ENCODE measurements at regions not wholly inside any gene's neighbourhood (a gene's known extent, or its start where the extent isn't known, plus 50 kb on each side); places are given as distances from the start of the nearest gene placed in this dataset.
"Not testable (repeated sequence)": the region's sequence is repeated elsewhere in the genome, so short reads cannot be mapped to it uniquely, and the experiment has no call there.

DNA sequence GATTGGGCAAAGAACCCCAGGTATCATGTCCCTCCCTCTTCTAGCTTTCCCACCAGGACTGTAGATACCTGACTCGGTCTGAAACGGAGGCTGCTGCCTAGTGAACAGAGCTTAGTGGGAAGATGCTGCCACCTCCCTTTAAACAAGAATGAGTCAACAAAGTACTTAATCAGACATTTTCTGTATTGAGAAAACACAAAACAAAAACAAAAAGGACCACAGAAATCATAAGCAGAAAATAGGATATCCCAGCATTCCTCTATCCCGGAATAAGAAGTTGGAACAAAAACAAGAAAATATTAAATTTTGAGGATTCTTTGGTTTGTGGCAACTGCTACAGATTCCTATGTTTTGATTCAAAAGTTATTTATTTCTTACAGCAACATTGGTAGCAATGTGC is 51.7 kb upstream of the COL8A1 start:
- no peak for DNase-seq

DNA sequence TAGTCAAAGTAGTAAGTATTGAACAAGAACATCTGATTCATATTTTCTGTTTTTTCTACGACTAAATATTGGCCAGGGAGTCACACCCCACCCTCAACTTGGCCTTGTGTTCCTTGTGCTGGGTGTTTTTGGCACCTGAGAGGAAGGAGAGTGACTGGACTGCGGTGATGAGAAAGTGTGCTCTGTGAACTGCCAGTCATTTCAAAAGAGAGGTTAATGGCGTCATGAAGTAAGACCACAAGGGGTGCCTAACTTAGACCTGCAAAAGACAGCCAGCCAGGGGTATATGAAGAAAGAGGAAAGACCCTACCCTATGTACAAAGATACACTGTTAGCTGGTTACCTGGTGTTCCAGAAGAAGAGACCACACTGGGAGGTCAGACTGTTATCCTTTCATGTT is 58.4 kb upstream of the COL8A1 start:
- no peak for DNase-seq

DNA sequence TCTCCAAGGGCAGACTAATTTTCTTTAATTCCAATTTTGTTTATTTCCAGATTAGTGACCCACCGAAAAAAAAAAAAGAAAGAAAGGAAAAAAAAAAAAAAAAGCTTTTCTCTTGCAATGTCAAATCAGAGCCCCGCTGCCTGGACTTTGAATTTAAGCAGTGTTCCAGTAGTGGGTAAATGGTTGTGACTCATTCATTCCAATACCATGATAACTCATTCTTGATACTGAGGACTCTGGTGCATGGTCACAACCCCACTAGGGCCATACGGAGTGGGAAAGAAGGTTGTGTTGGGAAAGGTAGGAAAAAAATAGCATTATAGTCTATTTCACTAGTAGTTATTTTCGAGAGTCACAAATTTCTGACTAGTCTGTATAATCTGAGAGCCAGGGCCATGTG is 59.1 kb upstream of the COL8A1 start:
- DNase-seq, result no peak

DNA sequence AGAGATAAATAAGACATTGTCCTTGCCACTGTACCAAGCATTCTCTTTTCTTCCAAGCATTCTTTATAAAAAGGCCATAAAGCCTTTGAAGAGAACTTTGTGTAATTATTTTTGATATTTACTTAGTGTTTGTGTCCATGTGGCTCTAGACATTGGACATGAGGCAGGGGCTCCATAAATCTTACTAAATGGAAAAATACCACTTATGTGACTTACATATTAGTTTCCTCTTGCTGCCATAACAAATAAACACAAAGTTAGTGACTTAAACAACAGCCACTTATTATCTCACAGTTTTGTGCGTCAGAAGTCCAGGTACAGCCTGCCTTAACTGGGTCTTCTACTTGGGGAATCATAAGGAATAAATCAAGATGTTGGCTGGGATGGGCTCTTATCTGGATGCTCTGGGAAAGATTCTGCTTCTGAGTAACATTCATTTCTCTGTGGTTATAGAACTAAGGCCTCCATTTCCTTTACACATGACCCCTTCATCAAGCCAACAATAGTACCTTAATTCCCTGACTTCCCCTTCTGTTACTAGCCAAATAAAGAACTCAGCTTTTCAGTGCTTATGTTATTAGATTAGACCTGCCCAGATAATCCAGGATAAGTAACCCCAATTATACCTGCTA is 59.9 kb upstream of the COL8A1 start:
- DNase-seq, result no peak

DNA sequence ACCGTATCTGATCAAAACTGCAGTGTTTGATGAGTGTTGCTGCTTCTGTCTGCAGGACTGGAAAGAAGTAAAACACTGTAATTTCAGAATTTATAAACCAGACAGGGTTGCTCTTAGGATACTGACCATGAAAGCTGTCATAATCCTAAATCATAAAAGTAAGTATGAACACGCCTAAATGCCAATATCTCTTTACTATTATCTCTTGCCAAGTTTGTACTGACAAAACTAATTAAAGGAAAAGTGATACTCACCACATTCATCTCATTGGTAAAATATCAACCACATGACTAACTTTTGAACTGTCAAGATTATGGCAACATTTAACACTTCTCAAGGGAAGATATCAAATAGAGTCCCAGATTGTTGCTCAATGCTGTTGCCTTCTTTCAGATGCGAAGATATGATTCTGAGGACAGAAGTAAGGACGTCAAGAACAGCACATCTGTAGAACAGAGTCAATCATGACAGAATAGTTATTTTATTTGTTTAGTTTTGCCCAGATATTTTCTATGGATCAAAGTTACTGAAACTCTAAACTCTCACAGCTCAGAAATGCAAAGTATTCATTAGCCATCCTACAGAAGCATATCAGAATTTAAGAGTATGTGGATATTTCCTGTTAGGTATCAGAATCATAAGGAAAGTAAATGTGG is 61.4 kb upstream of the COL8A1 start:
- no peak for DNase-seq

DNA sequence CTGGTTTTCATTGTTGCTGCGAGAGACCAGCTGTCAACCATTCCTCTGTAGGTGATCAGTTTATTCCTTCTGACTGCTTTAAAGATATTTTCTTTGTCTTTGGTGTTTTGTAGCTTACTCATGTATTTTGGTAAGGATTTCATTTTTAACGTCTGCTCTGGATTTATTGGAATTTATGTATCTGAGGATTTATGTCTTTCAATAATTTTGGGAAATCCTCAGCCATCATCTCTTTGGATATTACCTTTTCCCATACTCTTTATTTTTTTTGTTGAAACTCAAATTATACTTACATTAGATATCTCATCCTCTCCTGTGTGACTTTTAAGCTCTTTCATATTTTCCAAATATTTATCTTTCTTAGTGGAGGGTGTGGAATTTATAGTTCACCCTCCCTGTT is 62.7 kb upstream of the COL8A1 start:
- DNase-seq, result no peak

DNA sequence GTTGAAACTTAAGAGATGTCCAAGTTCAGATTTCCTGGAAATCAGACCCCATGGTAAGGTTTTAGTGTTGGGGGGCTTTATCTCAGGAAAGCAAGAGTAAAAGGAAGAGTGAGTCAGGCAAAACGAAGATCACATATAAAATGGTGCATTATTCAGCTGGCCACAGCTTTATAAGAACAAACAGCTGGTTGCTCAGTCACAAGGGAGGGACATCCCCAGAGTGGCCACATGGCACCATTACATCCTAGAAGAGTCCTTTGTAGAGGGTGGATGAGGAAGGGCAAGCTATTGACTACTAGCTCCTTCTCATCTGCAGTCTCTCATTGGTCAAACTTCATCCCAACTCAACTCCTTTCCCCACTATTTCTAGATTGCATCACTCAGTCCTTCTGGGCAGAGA is 68.3 kb upstream of the COL8A1 start:
- no peak for DNase-seq

DNA sequence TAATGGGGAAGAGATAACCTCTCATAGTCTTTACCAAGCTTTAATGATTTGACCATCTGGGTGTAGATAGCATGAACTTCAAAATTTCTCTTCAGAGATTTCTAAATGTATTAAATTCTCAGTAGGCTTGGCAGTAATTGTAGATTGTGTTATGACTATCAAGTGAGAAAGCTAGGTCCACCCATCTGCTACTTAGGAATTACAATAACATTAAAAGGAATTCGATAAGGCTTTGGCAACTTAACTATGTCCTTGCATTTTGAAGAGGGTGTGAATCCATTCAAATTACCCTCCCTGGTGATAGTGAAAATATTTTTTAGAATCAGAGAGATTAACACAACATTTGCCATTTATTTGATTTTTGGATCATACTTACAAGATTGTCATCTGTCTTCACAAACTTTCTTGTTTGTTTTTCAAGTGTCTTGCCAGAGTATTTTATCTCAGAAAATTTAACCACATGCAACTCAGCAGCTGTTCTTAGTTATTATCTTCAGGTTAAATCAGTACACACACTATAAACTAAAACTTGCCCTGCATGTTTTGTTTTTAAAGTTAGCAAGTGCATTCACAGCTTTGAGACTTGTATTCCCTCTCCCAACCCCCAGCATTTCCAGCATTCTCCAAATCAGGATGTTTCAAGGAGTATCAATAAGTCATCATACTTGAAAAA is 69.6 kb upstream of the COL8A1 start:
- DNase-seq, result no peak

DNA sequence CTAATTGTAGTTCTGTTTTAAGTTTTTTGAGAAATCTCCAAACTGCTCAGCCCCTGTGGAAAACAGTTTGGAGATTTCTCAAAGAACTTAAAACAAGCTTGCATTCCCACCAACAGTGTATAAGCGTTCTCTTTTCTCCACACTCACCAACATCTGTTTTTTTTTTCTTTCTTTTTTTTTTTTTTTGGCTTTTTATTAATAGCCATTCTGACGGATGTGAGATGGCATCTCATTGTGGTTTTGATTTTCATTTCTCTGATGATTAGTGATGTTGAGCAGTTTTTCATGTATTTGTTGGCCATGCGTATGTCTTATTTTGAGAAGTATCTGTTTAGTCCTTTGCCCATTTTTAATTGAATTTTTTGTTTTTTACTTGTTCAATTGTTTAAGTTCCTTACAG is 73.1 kb upstream of the COL8A1 start:
- DNase-seq, result no peak

DNA sequence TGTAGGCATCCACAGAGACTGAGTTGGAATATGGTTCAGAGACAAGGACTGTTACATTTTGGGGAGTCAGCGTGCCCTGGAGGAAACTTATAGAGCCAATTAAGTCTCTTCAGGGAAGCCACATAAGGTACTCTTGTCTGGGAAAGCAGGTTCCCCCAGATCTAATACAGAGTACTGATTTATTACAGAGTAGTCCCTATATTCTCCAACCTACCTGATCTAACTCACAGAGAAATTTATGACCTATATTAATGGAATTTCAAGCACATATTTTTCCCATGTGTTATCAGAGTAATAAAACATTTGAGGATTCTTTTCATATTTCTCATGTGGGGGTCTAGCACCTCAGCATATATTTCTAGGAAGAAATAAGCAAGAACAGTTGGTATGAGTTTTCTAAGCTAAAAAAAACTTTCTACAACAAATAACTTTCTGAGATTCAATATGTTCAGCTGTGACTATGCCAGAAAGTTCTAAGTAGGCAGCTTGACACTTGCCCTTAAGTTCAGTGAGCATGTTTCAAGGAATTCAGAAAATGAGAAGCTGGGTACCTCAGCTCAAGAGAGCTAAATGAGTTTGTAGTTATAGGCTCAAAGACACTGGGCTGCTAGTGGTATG is 75.3 kb upstream of the COL8A1 start:
- DNase-seq, result no peak

DNA sequence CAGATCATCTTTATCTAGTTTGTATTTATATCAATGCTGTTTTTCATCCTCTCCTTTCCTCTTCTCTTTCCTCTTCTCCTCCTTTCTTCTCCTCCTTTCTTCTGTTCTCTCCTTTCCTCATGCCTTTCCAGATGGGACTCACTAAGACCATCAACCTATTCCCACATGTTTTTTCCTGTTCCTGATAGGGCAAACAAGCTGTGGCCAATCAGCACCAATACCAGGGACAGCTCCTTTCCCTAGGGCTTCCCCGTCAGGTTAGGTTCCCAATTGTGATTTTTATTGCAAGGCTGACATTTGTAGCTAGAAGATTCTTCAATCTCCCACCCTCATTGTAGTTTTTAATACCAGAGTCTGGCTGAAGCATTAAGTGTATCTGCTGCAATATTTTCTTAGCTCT is 76.3 kb upstream of the COL8A1 start:
- no peak for DNase-seq

DNA sequence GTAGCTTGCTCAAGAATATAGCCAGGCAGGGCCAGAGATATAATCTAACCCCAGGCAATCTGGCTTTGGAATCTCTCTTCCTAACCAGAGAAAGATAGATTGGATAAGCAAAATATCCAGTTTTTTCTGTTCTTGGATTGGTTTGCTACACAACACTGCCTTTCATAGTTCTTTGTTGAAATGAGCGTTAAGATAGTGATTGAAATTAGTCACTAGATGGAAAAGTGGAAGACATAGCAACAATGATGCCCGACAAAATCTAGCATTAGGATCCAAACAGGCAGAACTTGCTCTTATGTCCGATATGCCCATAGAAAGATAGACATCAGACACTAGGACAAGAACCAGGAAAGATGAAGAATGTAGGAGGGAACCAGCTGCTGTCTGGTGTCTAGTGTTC is 77.3 kb upstream of the COL8A1 start:
- DNase-seq, result no peak

DNA sequence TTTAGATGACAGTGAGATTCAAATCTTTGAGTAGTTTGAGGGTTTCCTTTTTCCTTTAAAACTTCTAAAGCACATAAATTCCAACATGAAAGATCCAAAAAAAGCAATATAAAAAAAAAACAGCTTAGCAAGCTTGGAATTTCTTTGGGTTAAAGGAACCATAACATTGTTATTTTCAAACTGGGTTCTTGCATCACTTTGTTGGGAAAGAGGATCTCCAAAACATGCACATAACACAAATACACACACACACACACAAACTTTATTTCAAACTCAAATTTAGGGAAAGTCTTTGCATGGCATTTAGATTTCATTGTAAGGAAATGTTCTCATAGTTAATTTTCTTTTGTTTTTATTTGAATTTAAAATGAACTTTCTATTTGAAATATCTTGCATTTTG is 79.2 kb upstream of the COL8A1 start:
- DNase-seq, result no peak

DNA sequence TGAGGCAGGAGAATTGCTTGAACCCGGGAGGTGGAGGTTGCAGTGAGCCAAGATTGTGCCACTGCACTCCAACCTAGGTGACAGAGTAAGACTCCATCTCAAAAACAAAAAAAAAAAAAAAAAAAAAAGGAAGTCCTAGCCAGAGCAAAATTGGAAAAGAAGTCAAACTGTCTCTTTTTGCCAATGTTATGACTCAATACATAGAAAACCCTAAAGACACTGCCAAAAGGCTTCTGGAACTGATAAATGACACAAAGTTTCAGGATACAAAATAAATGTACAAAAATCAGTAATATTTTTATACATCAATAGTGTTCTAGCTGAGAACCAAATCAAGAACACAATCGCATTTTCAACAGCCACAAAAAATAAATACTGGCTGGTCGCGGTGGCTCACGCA is 82.5 kb upstream of the COL8A1 start:
- not testable (repeated sequence) for DNase-seq

DNA sequence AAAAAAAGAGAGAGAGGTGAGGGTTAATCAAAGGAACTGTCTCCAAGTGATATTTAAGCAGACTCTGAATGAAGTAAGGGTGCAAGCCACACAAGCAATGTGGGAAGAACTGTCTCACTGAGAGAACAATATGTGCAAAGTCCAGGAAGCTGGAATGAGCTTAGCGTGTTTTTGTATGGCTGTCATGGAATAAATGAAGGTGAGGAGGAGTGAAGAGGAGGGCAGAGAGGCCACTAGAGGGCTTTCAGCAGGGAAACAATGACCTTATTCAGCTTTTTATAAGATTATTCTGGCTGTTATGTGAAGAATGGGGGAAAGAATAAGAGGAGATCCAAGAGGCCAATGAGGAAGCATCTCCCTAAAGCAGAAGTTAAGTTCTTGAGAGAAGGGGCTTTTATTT is 86.9 kb upstream of the COL8A1 start:
- no peak for DNase-seq

DNA sequence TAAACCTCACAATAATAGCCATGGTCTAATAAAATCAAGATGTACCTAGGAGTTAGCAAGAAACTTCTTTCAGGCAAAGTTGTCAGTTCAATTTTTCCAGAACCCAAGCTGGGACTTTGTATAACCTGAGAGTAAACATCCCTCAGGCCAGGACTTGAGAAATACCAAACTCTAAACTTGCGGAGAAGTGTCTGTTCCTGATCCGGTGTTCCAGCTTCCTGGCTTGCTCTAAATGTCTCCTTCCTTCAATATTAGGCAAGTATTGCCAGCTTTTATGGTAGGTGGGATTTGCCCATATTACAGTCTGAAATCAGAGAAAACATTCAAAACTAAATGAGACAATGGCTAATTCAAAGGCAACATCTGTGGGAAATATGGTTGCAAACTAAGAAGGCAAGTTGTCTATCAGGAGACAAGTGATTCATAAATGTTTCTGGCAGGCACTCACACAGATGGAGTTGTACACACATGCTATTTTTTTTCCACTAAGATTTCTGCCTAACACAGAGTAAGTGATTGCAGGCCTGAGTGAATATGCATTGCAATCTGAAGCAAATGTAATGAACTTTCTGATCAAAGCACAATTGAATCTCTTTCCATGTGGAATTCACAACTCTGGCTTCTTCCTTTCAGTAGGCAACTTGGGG is 88.3 kb upstream of the COL8A1 start:
- DNase-seq, result no peak

DNA sequence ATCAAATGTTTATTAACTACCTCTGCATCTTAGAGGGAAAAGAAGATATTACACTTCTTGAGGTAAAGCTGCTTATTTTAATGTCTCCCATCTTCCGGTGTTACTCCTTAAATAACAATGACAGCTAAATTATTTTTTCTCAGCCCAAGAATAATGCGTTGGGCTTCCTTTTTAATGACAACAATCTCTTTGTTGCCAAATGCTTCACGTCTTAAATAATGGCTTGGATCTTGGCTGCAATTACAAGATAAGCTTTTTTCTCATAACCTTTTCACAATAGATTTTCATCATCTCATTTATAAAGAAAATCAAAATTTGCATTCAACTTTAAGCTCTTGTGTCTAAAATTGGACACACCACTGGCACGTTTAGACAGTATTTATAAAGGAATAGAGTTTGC is 89.2 kb upstream of the COL8A1 start:
- no peak for DNase-seq

DNA sequence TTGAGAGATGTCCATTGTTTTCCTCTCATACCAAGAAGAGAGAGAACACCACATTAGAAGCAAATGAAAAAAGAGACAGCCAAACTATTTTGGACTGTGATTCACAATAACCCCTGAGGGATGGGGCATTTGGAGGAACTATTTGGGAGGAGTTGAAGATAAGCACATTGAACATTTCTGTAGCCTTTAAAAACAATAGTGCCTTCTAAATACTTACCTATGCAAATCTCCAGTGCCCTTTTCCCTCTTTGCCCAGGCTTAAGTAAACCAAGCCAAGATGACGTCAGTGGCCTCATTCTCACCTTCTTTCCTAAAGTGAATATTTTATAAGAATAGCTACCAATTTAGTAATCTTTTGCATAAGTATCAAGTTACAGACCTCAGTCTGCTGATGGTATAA is 89.7 kb upstream of the COL8A1 start:
- no peak for DNase-seq

DNA sequence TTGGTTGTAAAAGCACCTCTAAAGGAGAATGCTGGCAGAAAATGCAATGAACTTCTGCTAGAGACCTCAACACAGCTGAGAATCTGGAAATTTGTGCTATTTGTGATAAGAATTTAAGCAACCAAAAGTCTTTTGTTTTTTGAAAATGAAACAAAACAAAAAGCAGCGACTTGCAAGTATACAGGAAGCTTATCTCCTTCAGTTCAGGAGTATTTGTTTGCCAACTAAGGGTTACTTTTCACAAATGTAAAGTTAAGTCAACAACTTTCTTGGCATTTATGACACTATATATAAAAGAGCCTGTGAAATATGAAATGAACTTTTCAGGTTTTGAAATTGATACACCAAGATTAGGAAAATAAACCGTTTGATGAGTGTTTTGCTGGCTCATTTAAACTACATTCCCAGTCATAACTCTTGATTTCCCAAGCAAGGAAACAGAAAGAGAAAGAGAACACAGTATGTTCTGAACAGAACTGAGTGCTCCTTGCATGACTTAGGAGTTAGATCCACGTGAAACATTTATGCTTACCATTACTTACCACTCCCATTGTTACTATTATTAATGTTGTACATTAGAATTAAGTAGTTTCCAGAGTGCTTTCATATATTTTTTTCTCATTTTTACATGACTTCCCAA is 92.3 kb upstream of the COL8A1 start:
- DNase-seq, result no peak

DNA sequence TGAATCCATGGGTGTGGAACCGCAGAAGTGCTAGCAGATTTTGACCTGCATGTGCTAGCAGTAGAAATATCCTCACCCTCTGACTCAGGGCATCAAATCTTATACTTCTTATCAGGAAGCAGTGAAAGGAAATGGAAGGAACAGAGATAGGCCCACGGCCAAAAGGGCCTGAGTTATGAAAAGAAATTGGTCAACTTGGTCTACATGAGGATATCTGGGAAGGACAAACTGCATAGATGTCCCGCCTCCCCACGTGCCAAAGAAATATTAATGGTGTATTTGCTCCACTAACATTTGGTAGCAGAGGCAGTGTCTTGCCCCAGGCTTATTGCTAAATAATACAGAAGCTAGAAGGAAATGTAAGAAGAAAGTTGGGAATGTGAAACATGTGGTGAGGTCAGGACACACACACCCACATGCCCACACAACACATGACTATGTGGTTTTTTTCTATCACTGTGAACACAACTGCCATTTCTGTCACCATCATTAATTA is 93.6 kb upstream of the COL8A1 start:
- DNase-seq, result no peak

DNA sequence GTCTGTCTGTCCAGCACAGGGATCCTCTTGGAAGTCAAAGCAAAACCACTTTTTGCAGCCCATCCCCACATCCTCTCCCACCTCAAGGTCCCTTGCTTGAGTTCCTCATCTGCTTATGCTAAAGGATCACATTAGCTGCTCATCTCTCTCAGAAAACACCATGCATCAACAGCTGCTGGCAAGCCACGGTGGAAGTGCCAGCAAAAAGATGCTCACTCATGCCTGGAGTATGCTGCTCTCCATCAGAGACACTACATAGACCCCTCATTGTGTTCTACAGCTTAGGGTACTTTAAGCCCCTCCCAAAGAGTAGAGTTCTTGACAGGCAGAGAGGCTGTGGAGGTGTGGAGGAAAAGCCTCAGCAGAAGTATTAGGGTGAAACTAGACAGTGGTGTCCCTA is 94.6 kb upstream of the COL8A1 start:
- no peak for DNase-seq

DNA sequence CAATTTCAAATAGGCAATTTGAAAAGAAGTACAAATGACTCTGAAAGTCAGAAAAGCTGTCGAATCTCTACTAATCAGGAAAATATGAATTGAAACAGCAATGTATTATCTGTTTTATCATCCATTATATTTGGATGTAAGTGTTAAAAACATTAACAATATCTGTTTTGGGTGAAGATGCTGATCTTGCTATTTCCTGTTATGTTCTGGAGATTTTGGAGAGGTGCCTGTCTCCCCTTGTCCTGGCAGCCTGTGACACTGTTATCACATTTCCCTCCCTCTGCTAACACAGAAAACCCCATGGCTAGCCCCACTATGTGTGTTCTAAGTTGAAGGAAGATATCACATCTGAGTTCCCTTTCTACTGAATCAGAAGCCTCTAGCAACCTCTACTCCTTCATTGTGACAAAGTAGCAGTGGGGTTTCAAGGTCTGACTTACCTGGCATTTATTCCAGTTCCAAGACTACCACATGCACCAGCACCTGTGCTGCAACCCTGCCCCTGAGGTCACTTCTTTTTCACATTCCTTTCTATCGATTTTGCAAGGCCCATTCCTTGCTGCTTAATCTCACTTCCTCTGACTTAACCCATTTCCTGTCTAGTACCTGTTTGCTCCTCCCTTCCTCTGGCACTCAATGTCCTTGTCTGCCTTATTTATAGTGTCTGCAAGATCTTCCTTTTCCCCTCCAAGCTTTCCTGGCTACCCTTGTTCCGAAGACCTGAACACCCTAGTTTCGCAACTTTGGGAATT is 95.5 kb upstream of the COL8A1 start:
- DNase-seq, result no peak
